HCT116 (cell line): ENCODE measurements at regions not wholly inside any gene's neighbourhood (a gene's known extent, or its start where the extent isn't known, plus 50 kb on each side); places are given as distances from the start of the nearest gene placed in this dataset.

ENCODE experiments used
- CTCF ChIP-seq, 3 experiments: fragments of 200-600 bp in 1 of 3; sonication (generic) in 1 of 3; IDR thresholded peaks in 2 of 3; conservative IDR thresholded peaks in 1 of 3; 2 replicates each; pipeline ENCODE4 v1.5.1; 2012 to 2017; ENCODE audit warnings: low read depth in 2 of 3, low read length in 2 of 3, antibody characterized with exemption in 1 of 3, borderline replicate concordance in 1 of 3, control low read depth in 1 of 3, mild to moderate bottlenecking in 1 of 3, mixed read lengths in 1 of 3, mixed run types in 1 of 3, moderate library complexity in 1 of 3; ENCODE audit not compliant: insufficient read depth in 1 of 3
- EZH2 ChIP-seq: fragments of 200-600 bp; sonication (generic); IDR thresholded peaks from 2 replicates; pipeline ENCODE4 v1.6.1; 2017; ENCODE audit warnings: antibody characterized with exemption, mixed run types
- MAX ChIP-seq: IDR thresholded peaks from 2 replicates; pipeline ENCODE4 v1.6.1; 2012
- POLR2A ChIP-seq: IDR thresholded peaks from 2 replicates; pipeline ENCODE4 v1.7.0; 2011; ENCODE audit warnings: borderline replicate concordance; ENCODE audit not compliant: insufficient read depth, insufficient read length; ENCODE audit errors: extremely low read depth
- POLR2AphosphoS5 ChIP-seq: IDR thresholded peaks from 2 replicates; pipeline ENCODE4 v1.6.1; 2011; ENCODE audit warnings: mild to moderate bottlenecking, low read depth, low read length, moderate library complexity
- RAD21 ChIP-seq: IDR thresholded peaks from 2 replicates; pipeline ENCODE4 v1.6.1; 2012; ENCODE audit warnings: low read depth, mild to moderate bottlenecking
- YY1 ChIP-seq: IDR thresholded peaks from 2 replicates; pipeline ENCODE4 v1.6.1; 2011; ENCODE audit warnings: low read length, low read depth, moderate library complexity, mild to moderate bottlenecking; ENCODE audit not compliant: insufficient replicate concordance; ENCODE audit errors: extremely low read depth
- ZBTB33 ChIP-seq: IDR thresholded peaks from 2 replicates; pipeline ENCODE4 v1.6.1; 2011; ENCODE audit warnings: mild to moderate bottlenecking, low read length, moderate library complexity; ENCODE audit not compliant: insufficient replicate concordance; ENCODE audit errors: extremely low read depth
- ZNF274 ChIP-seq: fragments of 200-500 bp; sonication (Bioruptor generic); IDR thresholded peaks from 2 replicates; pipeline ENCODE4 v1.6.1; 2014; ENCODE audit warnings: mild to moderate bottlenecking, low read depth, low read length, inconsistent platforms

GRCh38 chr18:29328932-29329331 is 1152.0 kb upstream of the CDH2 start:
- no peak for TF ChIP-seq MAX
- no peak for TF ChIP-seq CTCF (IDR thresholded peaks at IDR 0.05 in 2 of 3, conservative IDR thresholded peaks at IDR 0.05 in 1 of 3; ENCODE audit: borderline replicate concordance in 1 of 3, insufficient read depth in 1 of 3, low read depth in 2 of 3, low read length in 2 of 3)
- TF ChIP-seq YY1 = no peak
- no peak for TF ChIP-seq EZH2
- no peak for TF ChIP-seq POLR2A
- TF ChIP-seq ZNF274 = no peak
- TF ChIP-seq POLR2AphosphoS5 = no peak
- TF ChIP-seq RAD21 = no peak
- TF ChIP-seq ZBTB33 = no peak
